ENCODE measurements at regions not wholly inside any gene's neighbourhood (a gene's known extent, or its start where the extent isn't known, plus 50 kb on each side); places are given as distances from the start of the nearest gene placed in this dataset.

GRCh38 chr18:60499675-60500074, 127.1 kb upstream of the MC4R start:
- no peaks in the 10 kb centered on the region for H3K79me2 ChIP-seq (ENCODE audit: insufficient read depth, low read length)
- no peaks in the 10 kb centered on the region for H3F3A ChIP-seq (ENCODE audit: insufficient read depth, low read length)
- H3K9me3 ChIP-seq (ENCODE audit: low read length) = no peaks in the 10 kb centered on the region
- H2AFZ ChIP-seq (ENCODE audit: low read length) = no peak overlapping the region
- no peak overlapping the region for H3K4me3 ChIP-seq (ENCODE audit: low read depth, low read length, poor library complexity, severe bottlenecking)
- H3K4me1 ChIP-seq (ENCODE audit: insufficient read depth, low read length, severe bottlenecking) = no peaks in the 10 kb centered on the region
- no peak overlapping the region for H3K4me2 ChIP-seq (ENCODE audit: low read length)
- H3K27me3 ChIP-seq (ENCODE audit: insufficient read depth, low read length) = no peaks in the 10 kb centered on the region
- no peaks in the 10 kb centered on the region for H3K36me3 ChIP-seq (ENCODE audit: insufficient read depth, low read length)
- H3K27ac ChIP-seq (ENCODE audit: low read depth, low read length, poor library complexity, severe bottlenecking) = no peak overlapping the region
- no peak overlapping the region for H3K9ac ChIP-seq (ENCODE audit: low read length)
- H3K9me2 ChIP-seq (ENCODE audit: low read depth, low read length) = no peaks in the 10 kb centered on the region
- H4K20me1 ChIP-seq (ENCODE audit: insufficient read depth, low read length) = no peaks in the 10 kb centered on the region
- TF ChIP-seq CTCF (IDR thresholded peaks at IDR 0.05; ENCODE audit: low read length) = no peak
- no peak for TF ChIP-seq EZH2 (IDR thresholded peaks at IDR 0.05; ENCODE audit: borderline replicate concordance, low read length)

DNA sequence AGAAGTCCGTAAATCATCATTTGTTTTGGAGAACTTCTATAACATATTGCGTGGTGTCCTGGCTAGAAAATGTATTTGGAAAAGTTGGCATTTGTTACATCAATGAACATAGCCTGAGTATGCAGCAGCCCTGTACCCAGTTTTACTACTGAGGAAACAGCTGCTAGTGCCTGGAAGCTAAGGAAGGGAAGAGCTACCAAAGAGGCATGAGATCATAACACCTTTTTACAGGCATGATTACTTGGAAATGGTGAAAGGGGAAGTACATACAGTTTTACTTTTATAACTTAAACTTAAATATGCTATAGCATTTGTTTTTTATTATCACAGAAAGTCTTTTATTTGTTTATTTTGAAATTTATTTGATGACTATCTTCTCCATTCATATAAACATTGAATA, 128.4 kb upstream of the MC4R start:
- H3K27me3 ChIP-seq (ENCODE audit: insufficient read depth, low read length) = no peaks in the 10 kb centered on the region
- H3K79me2 ChIP-seq (ENCODE audit: insufficient read depth, low read length) = no peaks in the 10 kb centered on the region
- no peaks in the 10 kb centered on the region for H3F3A ChIP-seq (ENCODE audit: insufficient read depth, low read length)
- H4K20me1 ChIP-seq (ENCODE audit: insufficient read depth, low read length) = no peaks in the 10 kb centered on the region
- H3K4me3 ChIP-seq (ENCODE audit: low read depth, low read length, poor library complexity, severe bottlenecking) = no peak overlapping the region
- H3K36me3 ChIP-seq (ENCODE audit: insufficient read depth, low read length) = no peaks in the 10 kb centered on the region
- no peaks in the 10 kb centered on the region for H3K9me3 ChIP-seq (ENCODE audit: low read length)
- H3K9ac ChIP-seq (ENCODE audit: low read length) = no peak overlapping the region
- H3K4me1 ChIP-seq (ENCODE audit: insufficient read depth, low read length, severe bottlenecking) = no peaks in the 10 kb centered on the region
- no peaks in the 10 kb centered on the region for H3K9me2 ChIP-seq (ENCODE audit: low read depth, low read length)
- no peak overlapping the region for H2AFZ ChIP-seq (ENCODE audit: low read length)
- H3K4me2 ChIP-seq (ENCODE audit: low read length) = no peak overlapping the region
- TF ChIP-seq CTCF (IDR thresholded peaks at IDR 0.05; ENCODE audit: low read length) (no peak), EZH2 (IDR thresholded peaks at IDR 0.05; ENCODE audit: borderline replicate concordance, low read length) (no peak)
- no peak overlapping the region for H3K27ac ChIP-seq (ENCODE audit: low read depth, low read length, poor library complexity, severe bottlenecking)

DNA sequence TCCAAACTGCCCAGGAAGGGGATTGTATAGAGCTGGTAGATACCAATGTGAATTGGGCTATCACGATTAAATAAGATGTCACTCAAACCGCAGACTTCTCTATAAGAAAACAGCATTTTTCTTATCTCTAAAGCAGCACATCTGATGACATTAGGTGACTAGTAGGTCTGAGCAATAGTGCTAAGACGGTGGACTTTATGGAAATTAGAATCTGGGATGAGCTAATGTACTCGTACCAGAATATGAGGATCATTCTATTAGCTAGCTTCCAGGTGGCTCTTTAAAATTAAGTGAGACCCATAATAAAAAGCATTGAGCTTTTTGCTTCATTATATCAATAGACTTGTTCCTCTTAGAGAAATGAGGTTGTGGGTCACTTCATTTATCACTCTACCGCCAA, 130.0 kb upstream of the MC4R start:
- Histone ChIP-seq H3K9me3 (ENCODE audit: low read length) (no peaks in the 10 kb centered on the region), H3K9me2 (ENCODE audit: low read depth, low read length) (no peaks in the 10 kb centered on the region), H3K36me3 (ENCODE audit: insufficient read depth, low read length) (no peaks in the 10 kb centered on the region), H3F3A (ENCODE audit: insufficient read depth, low read length) (no peaks in the 10 kb centered on the region), H2AFZ (ENCODE audit: low read length) (no peak overlapping the region), H3K4me3 (ENCODE audit: low read depth, low read length, poor library complexity, severe bottlenecking) (no peak overlapping the region), H3K4me1 (ENCODE audit: insufficient read depth, low read length, severe bottlenecking) (no peaks in the 10 kb centered on the region), H3K9ac (ENCODE audit: low read length) (no peak overlapping the region), H3K27me3 (ENCODE audit: insufficient read depth, low read length) (no peaks in the 10 kb centered on the region), H3K27ac (ENCODE audit: low read depth, low read length, poor library complexity, severe bottlenecking) (no peak overlapping the region), H3K79me2 (ENCODE audit: insufficient read depth, low read length) (no peaks in the 10 kb centered on the region), H3K4me2 (ENCODE audit: low read length) (no peak overlapping the region), H4K20me1 (ENCODE audit: insufficient read depth, low read length) (no peaks in the 10 kb centered on the region)
- TF ChIP-seq CTCF (IDR thresholded peaks at IDR 0.05; ENCODE audit: low read length) (no peak), EZH2 (IDR thresholded peaks at IDR 0.05; ENCODE audit: borderline replicate concordance, low read length) (no peak)

Data from OCI-LY1 (cell line).